ENCODE measurements at regions not wholly inside any gene's neighbourhood (a gene's known extent, or its start where the extent isn't known, plus 50 kb on each side); places are given as distances from the start of the nearest gene placed in this dataset.

DNA sequence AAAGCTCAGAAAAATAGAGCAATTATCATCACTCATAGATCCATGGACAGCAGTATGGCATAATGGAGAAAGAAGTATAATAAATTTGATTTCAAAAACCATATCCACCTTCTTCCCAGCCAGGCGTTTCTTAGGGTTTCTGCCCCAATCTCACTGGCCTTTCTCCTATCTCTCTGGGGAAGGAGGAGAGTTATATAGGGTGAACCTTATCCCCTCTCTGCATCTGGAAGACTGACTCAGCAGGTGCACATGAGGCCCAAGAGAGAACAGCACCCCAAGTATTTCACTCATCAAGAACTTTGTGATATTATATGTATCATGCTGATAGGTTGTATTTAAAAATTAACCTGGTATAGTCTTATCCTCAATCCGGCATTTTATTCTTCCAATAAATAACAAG, 318.8 kb upstream of the RASGEF1B start:
- no peak for TF ChIP-seq CHD2 (IDR thresholded peaks at IDR 0.05; ENCODE audit: low read length)
- TF ChIP-seq CTCF (IDR thresholded peaks at IDR 0.05; ENCODE audit: control extremely low read depth in 1 of 3, insufficient read depth in 1 of 3, low read depth in 1 of 3, low read length in 3 of 3), result no peak
- TF ChIP-seq RXRA (IDR thresholded peaks at IDR 0.05; ENCODE audit: insufficient read depth, low read depth, low read length), result no peak
- TF ChIP-seq POLR2AphosphoS5 (IDR thresholded peaks at IDR 0.05; ENCODE audit: low read depth, low read length), result no peak
- TF ChIP-seq KDM1A (IDR thresholded peaks at IDR 0.05; ENCODE audit: borderline replicate concordance, low read length), result no peak
- no peak for TF ChIP-seq TAF1 (IDR thresholded peaks at IDR 0.05; ENCODE audit: low read depth, low read length)
- no peak for TF ChIP-seq SRF (IDR thresholded peaks at IDR 0.05; ENCODE audit: low read depth, low read length)
- no peak for TF ChIP-seq CBX5 (IDR thresholded peaks at IDR 0.05; ENCODE audit: low read depth, low read length)
- no peak for TF ChIP-seq PHF8 (conservative IDR thresholded peaks at IDR 0.05; ENCODE audit: low read depth, low read length)
- TF ChIP-seq MAX (IDR thresholded peaks at IDR 0.05), result no peak
- TF ChIP-seq, protein P1, sequence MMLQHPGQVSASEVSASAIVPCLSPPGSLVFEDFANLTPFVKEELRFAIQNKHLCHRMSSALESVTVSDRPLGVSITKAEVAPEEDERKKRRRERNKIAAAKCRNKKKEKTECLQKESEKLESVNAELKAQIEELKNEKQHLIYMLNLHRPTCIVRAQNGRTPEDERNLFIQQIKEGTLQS (IDR thresholded peaks at IDR 0.05; ENCODE audit: insufficient read depth, low read depth, low read length), result no peak

Data from H1 (cell line).